ENCODE measurements at regions not wholly inside any gene's neighbourhood (a gene's known extent, or its start where the extent isn't known, plus 50 kb on each side); places are given as distances from the start of the nearest gene placed in this dataset.

DNA sequence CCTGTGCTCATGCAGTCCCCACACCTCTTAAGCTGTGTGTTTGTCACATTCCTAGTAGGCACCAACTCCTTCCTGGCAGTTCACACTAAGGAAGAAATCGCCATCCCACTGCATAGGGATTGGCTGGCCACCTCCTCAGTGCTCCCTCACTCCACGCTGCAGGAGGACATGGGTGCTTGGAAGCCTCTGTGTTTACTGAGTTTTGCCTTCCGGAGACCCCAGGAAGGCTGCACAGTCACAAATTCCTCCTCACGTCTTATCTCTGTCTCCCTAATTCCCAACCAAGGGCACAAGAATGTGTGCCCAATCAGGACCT, 93.8 kb upstream of the GALNT2 start:
- DNase-seq, result no peak

DNA sequence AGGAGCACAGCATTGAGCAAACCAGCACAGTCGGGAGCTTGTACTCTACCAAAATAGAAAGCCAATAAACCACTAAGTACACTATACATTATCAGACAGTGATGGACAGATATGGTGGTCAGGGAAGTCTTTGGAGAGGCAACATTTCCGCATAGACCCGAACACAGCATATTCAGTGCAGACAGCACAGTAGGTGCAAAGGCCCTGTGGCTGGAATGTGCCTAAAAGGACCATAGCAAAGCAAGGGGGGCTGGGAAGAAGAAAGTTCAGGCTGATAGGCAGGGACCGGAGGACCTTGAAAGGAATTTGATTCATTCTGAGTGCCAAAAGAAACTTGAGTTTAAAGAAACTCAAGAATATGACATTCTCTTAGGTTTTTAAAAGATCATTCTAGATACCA, 92.0 kb upstream of the GALNT2 start:
- DNase-seq, result no peak

DNA sequence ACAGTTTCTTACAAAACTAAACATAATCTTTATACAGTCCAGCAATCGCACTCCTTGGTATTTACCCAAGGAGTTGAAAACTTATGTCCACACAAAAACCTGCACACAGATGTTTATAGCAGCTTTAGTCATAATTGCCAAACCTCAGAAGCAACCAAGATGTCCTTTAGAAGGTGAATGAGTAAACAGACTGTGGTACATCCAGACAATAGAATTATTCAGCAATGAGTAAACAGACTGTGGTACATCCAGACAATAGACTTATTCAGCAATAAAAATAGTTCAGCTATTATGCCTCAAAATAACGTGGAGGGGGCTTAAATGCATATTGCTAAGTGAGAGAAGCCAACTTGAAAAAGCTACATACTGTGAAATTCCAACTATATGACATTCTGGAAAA, 87.0 kb upstream of the GALNT2 start:
- DNase-seq, result no peak

DNA sequence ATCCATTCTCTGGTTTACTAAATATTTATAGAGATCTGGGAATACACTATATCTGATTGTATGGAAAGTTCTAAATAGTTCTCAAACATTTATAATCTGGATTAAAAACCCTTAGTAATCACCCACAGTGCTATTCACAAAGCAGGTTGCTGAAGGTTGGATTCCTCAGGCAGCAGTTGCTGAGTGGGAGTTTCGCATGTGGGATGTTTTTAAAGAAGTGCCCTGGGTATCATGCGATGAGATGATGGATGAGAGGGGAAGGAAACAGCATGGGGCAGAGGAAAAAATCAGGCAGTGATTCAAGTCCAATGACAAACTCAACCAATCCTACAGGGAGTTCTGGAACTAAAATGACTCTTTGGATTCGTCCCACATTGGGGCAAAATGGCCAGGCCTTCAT, 85.3 kb upstream of the GALNT2 start:
- DNase-seq, result no peak

GRCh38 chr1:229984310-229984991, 82.6 kb upstream of the GALNT2 start:
- DNase-seq, result no peak

- DNase-seq, result no peak
Observed at GRCh38 chr1:229984992-229985612, 81.9 kb upstream of the GALNT2 start.

DNA sequence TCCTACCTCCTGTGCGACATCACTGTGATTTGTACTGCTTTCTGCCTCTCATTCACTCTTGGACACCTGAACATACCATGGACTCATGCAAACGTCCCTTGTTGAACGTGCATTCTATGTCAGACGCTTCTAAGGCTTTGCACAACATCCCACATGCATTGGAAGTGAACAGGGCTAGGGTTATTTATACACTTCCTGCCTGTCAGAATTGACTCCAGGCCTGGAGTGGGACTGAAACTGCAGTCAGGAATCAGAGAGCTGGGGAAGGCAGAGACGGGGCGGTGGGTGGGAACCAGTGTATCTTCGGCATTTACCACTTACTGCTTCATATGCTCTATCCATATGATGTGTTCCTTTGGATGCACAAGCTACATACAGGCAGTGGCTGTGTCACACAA, 81.4 kb upstream of the GALNT2 start:
- no peak for DNase-seq

DNA sequence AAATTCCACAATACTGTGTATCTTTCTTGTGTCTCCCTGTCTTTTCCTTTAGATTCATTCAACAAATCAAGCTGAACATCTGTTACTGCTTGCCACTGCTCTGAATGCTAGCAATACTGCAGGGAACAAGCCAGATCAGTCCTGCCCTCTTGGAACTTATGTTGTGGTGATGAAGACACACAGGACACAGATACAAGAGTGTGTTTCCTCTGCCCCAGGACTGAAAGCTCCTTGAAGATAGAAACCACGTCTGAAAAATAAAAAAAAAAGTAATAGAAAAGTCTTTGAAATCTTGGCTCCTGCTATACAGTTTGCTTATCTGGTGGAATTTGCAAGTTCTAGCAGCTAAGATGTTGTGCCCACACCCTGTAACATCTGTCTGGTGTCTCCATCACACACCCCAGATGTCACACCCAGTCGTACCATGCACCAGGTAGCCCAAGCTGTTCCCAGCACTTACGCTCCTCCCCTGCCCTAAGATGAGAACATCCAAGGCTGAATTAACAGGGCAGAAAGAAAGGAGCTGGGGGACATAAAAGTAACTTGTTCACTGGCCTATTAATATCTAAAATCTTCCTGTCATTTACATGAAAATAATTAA, 80.2 kb upstream of the GALNT2 start:
- no peak for DNase-seq

DNA sequence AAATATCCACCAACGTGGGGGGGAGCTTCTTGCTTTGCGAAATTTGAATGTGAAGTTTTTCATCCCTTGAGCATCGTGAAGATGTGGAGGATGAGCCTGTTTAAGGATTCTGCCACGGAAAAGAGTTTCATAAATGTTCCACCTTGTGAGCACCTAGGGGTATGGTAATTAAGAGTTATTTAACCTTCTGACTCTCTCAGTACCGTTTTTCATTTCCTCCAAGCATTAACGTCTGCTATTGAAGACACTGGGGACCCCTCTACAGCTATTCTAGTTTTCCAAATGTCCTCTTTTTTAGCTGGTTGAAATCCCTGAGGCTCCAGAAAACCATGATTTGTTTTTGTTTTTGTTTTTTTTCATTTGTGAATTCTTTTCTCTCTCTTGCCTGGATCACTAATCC, 79.1 kb upstream of the GALNT2 start:
- DNase-seq, result no peak

GRCh38 chr1:229988534-229988933, 78.5 kb upstream of the GALNT2 start:
- no peak for DNase-seq

- no peak for DNase-seq
Observed at GRCh38 chr1:229989591-229990248, 77.3 kb upstream of the GALNT2 start.

DNA sequence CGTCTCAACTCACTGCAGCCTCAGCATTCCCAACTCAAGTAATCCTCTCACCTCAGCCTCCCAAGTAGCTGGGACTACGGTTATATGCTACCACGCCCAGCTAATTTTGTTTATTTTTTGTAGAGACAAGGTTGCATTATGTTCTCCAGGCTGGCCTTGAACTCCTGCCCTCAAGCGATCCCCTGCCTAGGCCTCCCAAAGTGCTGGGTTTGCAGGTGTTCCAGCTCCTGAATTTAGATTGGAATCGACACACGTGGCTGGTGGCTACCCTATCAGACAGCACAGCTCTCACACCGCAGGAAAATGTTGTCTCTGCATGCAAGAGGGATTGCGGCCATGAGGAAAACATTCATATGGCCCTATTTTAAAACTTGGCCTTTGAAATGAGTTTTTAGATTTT, 76.7 kb upstream of the GALNT2 start:
- no peak for DNase-seq

- no peak for DNase-seq
Observed at GRCh38 chr1:229991104-229991513, 75.9 kb upstream of the GALNT2 start.

GRCh38 chr1:229991724-229992333, 75.2 kb upstream of the GALNT2 start:
- DNase-seq, result no peak

DNA sequence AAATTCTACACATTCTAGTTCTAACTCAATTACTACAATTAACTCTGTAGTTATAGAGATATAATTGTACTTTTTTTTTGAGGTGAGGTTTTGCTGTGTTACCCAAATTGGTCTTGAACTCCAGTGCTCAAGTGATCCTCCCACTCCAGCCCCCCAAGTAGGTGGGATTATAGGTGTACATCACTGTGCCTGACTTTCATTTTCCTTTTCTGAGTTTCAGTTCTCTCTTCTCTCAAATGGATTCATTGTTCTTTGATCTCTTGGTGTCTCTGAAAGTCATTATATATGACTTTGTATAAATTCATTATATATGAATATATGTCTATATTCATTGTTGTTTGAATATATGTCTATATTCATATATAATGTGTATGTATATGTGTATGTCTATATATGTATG, 74.0 kb upstream of the GALNT2 start:
- DNase-seq, result no peak

GRCh38 chr1:229993894-229994293, 73.1 kb upstream of the GALNT2 start:
- no peak for DNase-seq

- DNase-seq, result no peak
Observed at GRCh38 chr1:229999004-229999670, 67.9 kb upstream of the GALNT2 start.

DNA sequence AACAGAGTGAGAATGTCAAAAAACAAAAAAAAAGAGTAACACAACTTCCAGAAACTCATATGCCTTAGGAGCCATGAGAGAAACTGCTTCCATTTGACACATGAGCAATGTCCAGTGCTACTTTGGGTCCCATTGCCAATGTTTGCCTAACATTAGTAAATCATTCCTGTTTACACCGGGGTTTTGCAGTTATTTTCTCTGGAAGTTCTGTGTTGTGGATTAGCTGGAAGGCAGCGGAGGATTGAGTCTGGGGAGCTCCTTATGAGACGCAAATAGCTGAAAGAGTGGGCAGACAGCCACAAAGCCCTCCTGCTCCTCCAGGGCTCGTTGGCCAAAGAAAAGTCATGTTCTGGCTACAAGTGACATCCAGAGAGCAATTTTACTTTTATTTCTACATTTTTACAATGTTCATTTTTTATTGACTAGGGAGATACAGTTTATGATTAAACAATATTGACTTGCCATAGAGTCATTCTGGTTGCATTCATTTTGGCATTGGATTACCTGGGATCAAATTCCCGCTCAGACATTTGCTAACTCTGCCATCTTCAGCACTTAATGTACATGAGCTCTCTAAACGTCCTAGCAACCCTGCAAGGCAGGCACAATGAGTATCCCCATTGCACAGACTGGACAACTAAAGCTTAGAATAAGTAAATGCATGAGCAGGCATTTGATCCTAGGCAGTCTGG, 66.4 kb upstream of the GALNT2 start:
- no peak for DNase-seq

GRCh38 chr1:230002164-230002803, 64.8 kb upstream of the GALNT2 start:
- no peak for DNase-seq

DNA sequence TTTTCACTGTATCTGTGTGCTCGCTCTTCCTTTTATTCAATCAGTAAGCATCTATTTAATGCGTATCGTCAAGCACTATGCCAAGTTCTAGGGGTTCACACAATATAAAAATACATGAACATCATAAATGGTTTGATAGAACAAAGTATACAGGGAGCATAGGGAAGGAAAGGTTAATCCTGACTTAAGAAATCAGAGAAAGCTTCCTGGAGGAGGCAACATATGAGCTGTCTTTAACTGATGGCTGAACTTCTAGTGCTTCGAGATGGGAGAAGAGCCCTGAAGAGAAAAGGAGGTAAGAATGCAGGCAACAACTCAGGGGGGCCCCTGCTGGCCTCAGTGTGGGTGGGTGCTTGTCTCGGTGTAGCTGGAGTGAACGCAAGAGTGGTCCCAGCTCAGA, 63.6 kb upstream of the GALNT2 start:
- no peak for DNase-seq

DNA sequence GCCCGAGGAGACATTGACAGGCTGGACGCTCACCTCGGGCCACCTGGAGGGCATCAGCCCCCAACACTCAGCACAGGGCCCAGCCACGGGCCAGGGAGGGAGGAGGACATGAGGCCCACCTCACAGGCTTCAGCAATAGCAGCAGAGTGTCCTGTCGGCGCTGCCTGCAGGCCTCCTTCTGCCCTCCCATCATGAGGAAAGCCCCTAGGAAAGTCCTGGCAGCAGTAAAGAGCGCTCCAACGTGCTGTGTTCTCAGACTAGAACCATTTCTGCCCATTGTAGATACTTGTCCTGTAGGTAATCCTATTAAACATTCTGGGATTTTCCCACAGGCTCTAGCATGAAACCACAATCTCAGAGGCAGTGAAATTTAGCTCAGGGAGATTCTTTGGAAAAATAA, 62.0 kb upstream of the GALNT2 start:
- DNase-seq, result no peak

DNA sequence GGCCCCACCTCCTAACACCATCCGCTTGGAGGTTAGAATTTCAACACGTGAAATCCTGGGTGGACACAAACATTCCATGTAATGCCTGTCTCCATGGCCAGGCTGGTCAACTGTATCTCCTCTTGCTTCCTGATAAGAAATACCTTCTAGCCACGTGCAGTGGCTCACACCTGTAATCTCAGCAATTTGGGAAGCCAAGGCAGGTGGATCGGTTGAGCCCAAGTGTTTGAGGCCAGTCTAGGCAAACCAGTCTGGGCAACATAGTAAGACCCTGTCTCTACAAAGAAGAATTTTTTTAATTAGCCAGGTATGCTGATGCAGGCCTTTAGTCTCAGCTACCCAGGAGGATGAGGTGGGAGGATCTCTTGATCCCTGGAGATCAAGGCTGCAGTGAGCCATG, 58.3 kb upstream of the GALNT2 start:
- DNase-seq, result no peak

Data from fibroblast of skin of scalp (primary cell).